Mucosa of descending colon (tissue), 3 donors: ENCODE measurements at regions not wholly inside any gene's neighbourhood (a gene's known extent, or its start where the extent isn't known, plus 50 kb on each side); places are given as distances from the start of the nearest gene placed in this dataset.

Experiments
- ATAC-seq: fragments of 200-7000 bp; cut with Tn5 transposase; one replicate; pipeline ENCODE4 v1.9.1; 2020; ENCODE audit warnings: mild to moderate bottlenecking, moderate library complexity
- DNase-seq, 3 donors: peaks; one replicate each; pipeline ENCODE4 v3.0.0-alpha.2; 2020
- H3K36me3 ChIP-seq: fragments of 200-600 bp; one replicate; pipeline ENCODE4 v1.8.0; 2021; ENCODE audit warnings: low read depth, mild to moderate bottlenecking
- H3K4me1 ChIP-seq: fragments of 200-600 bp; one replicate; pipeline ENCODE4 v1.8.0; 2021; ENCODE audit warnings: low read depth, mild to moderate bottlenecking
- H3K4me3 ChIP-seq: fragments of 200-600 bp; one replicate; pipeline ENCODE4 v1.8.0; 2021; ENCODE audit warnings: mild to moderate bottlenecking
- H3K9me3 ChIP-seq: fragments of 200-600 bp; one replicate; pipeline ENCODE4 v1.8.0; 2021; ENCODE audit warnings: mild to moderate bottlenecking
- CTCF ChIP-seq: fragments of 200-600 bp; IDR thresholded peaks from one replicate; pipeline ENCODE4 v1.8.0; 2022; ENCODE audit warnings: antibody characterized with exemption, mild to moderate bottlenecking
- intact Hi-C, 2 donors: fragments of 100-400 bp; cut with DNase I in 1 of 2; cut with micrococcal nuclease in 1 of 2; formaldehyde crosslinking; loops; one replicate each; pipeline versions ENCODE4 v1.11.0 to v1.11.1; 2022; cut with DNase I, micrococcal nuclease
- donor health status: DM: no; HTN: no; CAD: no; lungs with moderate emphysema.
- donor health status: DM: no; HTN: no; CAD: no.
- donor health status: DM: no; HTN: yes; CAD: no.

GRCh38 chr15:100809151-100809550 lies 70.5 kb upstream of the ALDH1A3 start:
- DNase-seq (no peak), ATAC-seq (no peak)
- TF ChIP-seq CTCF: no peak
- no peaks in the 10 kb centered on the region for H3K36me3 ChIP-seq
- intact Hi-C loops: no loop called here
- no peaks in the 10 kb centered on the region for H3K4me1 ChIP-seq
- H3K9me3 ChIP-seq: no peaks in the 10 kb centered on the region
- no peak overlapping the region for H3K4me3 ChIP-seq

- Histone ChIP-seq H3K36me3 (no peaks in the 10 kb centered on the region), H3K9me3 (no peaks in the 10 kb centered on the region), H3K4me1 (no peaks in the 10 kb centered on the region), H3K4me3 (no peak overlapping the region)
- ATAC-seq: no peak
- DNase-seq: no peak
- no peak for TF ChIP-seq CTCF
- intact Hi-C loops: no loop called here
Measured at GRCh38 chr15:100809587-100809986, 70.0 kb upstream of the ALDH1A3 start.

- intact Hi-C loops: no loop called here
- no peak for DNase-seq
- H3K4me3 ChIP-seq: no peak overlapping the region
- H3K36me3 ChIP-seq: no peaks in the 10 kb centered on the region
- no peak for ATAC-seq
- H3K4me1 ChIP-seq: no peaks in the 10 kb centered on the region
- no peak for TF ChIP-seq CTCF
- no peaks in the 10 kb centered on the region for H3K9me3 ChIP-seq
Measured at GRCh38 chr15:100810229-100810628, 69.4 kb upstream of the ALDH1A3 start.

GRCh38 chr15:100810831-100811230 lies 68.8 kb upstream of the ALDH1A3 start:
- H3K36me3 ChIP-seq: no peaks in the 10 kb centered on the region
- H3K4me1 ChIP-seq: no peaks in the 10 kb centered on the region
- DNase-seq (no peak), ATAC-seq (no peak)
- H3K4me3 ChIP-seq: no peak overlapping the region
- intact Hi-C loops: no loop called here
- peaks cover 4% of the 10 kb centered on the region for H3K9me3 ChIP-seq
- no peak for TF ChIP-seq CTCF

GRCh38 chr15:100812802-100813201 lies 66.8 kb upstream of the ALDH1A3 start:
- Histone ChIP-seq H3K36me3 (no peaks in the 10 kb centered on the region), H3K4me1 (no peaks in the 10 kb centered on the region), H3K4me3 (no peak overlapping the region), H3K9me3 (peaks cover 7% of the 10 kb centered on the region)
- intact Hi-C loops: no loop called here
- no peak for ATAC-seq
- TF ChIP-seq CTCF: no peak
- DNase-seq: no peak

- Histone ChIP-seq H3K36me3 (no peaks in the 10 kb centered on the region), H3K4me3 (no peak overlapping the region), H3K9me3 (peaks cover 7% of the 10 kb centered on the region), H3K4me1 (no peaks in the 10 kb centered on the region)
- intact Hi-C loops: no loop called here
- TF ChIP-seq CTCF: no peak
- ATAC-seq: no peak
- DNase-seq: peak in 1 of 3 donors; percentile 9
Measured at GRCh38 chr15:100818927-100819326, 60.7 kb upstream of the ALDH1A3 start.
